ENCODE measurements at regions not wholly inside any gene's neighbourhood (a gene's known extent, or its start where the extent isn't known, plus 50 kb on each side); places are given as distances from the start of the nearest gene placed in this dataset.

GRCh38 chr11:128215238-128215882, 372.0 kb downstream of the ETS1 start:
- no peak overlapping the region for H3K4me3 Mint-ChIP-seq
- TF ChIP-seq, protein P1, sequence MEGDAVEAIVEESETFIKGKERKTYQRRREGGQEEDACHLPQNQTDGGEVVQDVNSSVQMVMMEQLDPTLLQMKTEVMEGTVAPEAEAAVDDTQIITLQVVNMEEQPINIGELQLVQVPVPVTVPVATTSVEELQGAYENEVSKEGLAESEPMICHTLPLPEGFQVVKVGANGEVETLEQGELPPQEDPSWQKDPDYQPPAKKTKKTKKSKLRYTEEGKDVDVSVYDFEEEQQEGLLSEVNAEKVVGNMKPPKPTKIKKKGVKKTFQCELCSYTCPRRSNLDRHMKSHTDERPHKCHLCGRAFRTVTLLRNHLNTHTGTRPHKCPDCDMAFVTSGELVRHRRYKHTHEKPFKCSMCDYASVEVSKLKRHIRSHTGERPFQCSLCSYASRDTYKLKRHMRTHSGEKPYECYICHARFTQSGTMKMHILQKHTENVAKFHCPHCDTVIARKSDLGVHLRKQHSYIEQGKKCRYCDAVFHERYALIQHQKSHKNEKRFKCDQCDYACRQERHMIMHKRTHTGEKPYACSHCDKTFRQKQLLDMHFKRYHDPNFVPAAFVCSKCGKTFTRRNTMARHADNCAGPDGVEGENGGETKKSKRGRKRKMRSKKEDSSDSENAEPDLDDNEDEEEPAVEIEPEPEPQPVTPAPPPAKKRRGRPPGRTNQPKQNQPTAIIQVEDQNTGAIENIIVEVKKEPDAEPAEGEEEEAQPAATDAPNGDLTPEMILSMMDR (conservative IDR thresholded peaks at IDR 0.05), result no peak
- H3K36me3 Mint-ChIP-seq (ENCODE audit: low read depth), result no peaks in the 10 kb centered on the region
- no peaks in the 10 kb centered on the region for H3K9me3 Mint-ChIP-seq
- H3K27me3 Mint-ChIP-seq (ENCODE audit: low read depth), result no peaks in the 10 kb centered on the region
- DNase-seq (ENCODE audit: low read depth, low spot score), result no peak
- H3K27ac Mint-ChIP-seq (ENCODE audit: unreplicated experiment), result no peak overlapping the region
- no peaks in the 10 kb centered on the region for H3K4me1 Mint-ChIP-seq

DNA sequence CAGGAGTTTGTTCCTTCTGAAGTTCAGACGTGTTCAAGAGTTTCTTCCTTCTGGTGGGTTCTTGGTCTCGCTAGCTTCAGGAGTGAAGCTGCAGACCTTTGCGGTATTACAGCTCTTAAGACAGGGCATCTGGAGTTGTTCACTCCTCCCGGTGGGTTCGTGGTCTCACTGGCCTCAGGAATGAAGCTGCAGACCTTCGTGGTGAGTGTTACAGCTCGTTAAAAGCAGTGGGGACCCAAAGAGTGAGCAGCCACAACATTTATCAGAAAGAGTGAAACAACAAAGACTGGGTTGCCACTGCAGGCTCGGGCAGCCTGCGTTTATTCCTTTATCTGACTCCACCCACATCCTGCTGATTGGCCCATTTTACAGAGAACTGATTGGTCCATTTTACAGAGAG, 373.1 kb downstream of the ETS1 start:
- H3K9me3 Mint-ChIP-seq, result no peaks in the 10 kb centered on the region
- H3K4me3 Mint-ChIP-seq, result no peak overlapping the region

DNA sequence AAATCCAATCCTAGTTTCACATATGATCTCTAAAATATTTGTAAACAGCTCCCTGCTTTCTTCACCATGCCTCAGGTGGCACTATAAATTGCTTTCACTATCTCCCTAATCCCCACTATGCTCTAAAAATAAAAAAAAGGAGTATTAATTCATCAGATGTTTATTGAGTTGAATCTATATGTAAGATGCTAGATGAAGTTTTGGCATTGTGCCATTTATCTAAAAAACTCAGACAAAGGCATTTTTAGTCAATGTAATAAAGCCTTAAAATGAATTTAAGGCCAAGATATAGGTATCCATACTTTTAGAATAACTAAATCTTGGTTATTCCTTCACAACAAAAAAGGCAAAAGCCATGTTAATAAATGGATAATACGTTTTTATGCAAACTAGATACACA, 373.9 kb downstream of the ETS1 start:
- H3K36me3 Mint-ChIP-seq (ENCODE audit: low read depth), result no peaks in the 10 kb centered on the region
- H3K4me1 Mint-ChIP-seq, result no peaks in the 10 kb centered on the region
- H3K4me3 Mint-ChIP-seq, result no peak overlapping the region
- DNase-seq (ENCODE audit: low read depth, low spot score), result no peak
- TF ChIP-seq, protein P1 (conservative IDR thresholded peaks at IDR 0.05), result no peak
- H3K27me3 Mint-ChIP-seq (ENCODE audit: low read depth), result no peaks in the 10 kb centered on the region
- H3K27ac Mint-ChIP-seq (ENCODE audit: unreplicated experiment), result no peak overlapping the region
- no peaks in the 10 kb centered on the region for H3K9me3 Mint-ChIP-seq

More for the DNA sequence above, 373.1 kb downstream of the ETS1 start:
- DNase-seq (ENCODE audit: low read depth, low spot score), result no peak
- H3K27ac Mint-ChIP-seq (ENCODE audit: unreplicated experiment), result no peak overlapping the region
- H3K27me3 Mint-ChIP-seq (ENCODE audit: low read depth), result no peaks in the 10 kb centered on the region
- no peaks in the 10 kb centered on the region for H3K4me1 Mint-ChIP-seq
- no peaks in the 10 kb centered on the region for H3K36me3 Mint-ChIP-seq (ENCODE audit: low read depth)
- TF ChIP-seq, protein P1 (conservative IDR thresholded peaks at IDR 0.05), result no peak

- no peaks in the 10 kb centered on the region for H3K4me1 Mint-ChIP-seq
- no peaks in the 10 kb centered on the region for H3K27me3 Mint-ChIP-seq (ENCODE audit: low read depth)
- TF ChIP-seq, protein P1 (conservative IDR thresholded peaks at IDR 0.05), result no peak
- no peak for DNase-seq (ENCODE audit: low read depth, low spot score)
- H3K9me3 Mint-ChIP-seq, result no peaks in the 10 kb centered on the region
- H3K4me3 Mint-ChIP-seq, result no peak overlapping the region
- no peak overlapping the region for H3K27ac Mint-ChIP-seq (ENCODE audit: unreplicated experiment)
- H3K36me3 Mint-ChIP-seq (ENCODE audit: low read depth), result no peaks in the 10 kb centered on the region
Observed at GRCh38 chr11:128212324-128212723, 375.0 kb downstream of the ETS1 start.

GRCh38 chr11:128210148-128210940, 377.0 kb downstream of the ETS1 start:
- Mint-ChIP-seq H3K4me3 (no peak overlapping the region), H3K27me3 (ENCODE audit: low read depth) (no peaks in the 10 kb centered on the region), H3K27ac (ENCODE audit: unreplicated experiment) (no peak overlapping the region), H3K4me1 (no peaks in the 10 kb centered on the region), H3K36me3 (ENCODE audit: low read depth) (no peaks in the 10 kb centered on the region), H3K9me3 (no peaks in the 10 kb centered on the region)
- TF ChIP-seq, protein P1 (conservative IDR thresholded peaks at IDR 0.05), result no peak
- no peak for DNase-seq (ENCODE audit: low read depth, low spot score)

Measured in neural crest cell (in vitro differentiated cells).